ENCODE measurements at regions not wholly inside any gene's neighbourhood (a gene's known extent, or its start where the extent isn't known, plus 50 kb on each side); places are given as distances from the start of the nearest gene placed in this dataset.

DNA sequence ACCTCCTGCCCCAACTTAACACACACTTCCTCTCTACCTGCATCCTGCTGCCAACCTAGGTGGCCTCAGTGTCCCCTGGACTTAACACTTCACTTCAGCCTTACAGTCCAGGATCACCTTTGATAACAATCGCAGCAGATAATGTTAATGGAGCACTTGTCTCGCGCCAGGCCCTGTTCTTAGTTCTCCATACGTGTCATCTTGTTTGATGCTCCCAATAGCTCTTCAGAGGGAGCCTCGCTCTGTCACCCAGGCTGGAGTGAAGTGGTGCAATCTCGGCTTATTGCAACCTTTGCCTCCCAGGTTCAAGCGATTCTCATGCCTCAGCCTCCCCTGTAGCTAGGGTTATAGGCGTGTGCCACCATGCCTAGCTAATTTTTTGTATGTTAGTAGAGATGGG is 62.7 kb upstream of the SHB start:
- no peaks in the 10 kb centered on the region for H4K20me1 ChIP-seq (ENCODE audit: control insufficient read depth, insufficient read depth, insufficient read length)
- H2BK20ac ChIP-seq (ENCODE audit: low read depth, low read length, poor library complexity, severe bottlenecking) = no peak overlapping the region
- no peak overlapping the region for H3K9ac ChIP-seq (ENCODE audit: extremely low read depth, insufficient read length, low read length)
- H3K9me3 ChIP-seq (ENCODE audit: control insufficient read depth, low read depth, low read length) = no peaks in the 10 kb centered on the region
- no peak overlapping the region for H2BK15ac ChIP-seq (ENCODE audit: low read depth, low read length)
- TF ChIP-seq, protein P1, sequence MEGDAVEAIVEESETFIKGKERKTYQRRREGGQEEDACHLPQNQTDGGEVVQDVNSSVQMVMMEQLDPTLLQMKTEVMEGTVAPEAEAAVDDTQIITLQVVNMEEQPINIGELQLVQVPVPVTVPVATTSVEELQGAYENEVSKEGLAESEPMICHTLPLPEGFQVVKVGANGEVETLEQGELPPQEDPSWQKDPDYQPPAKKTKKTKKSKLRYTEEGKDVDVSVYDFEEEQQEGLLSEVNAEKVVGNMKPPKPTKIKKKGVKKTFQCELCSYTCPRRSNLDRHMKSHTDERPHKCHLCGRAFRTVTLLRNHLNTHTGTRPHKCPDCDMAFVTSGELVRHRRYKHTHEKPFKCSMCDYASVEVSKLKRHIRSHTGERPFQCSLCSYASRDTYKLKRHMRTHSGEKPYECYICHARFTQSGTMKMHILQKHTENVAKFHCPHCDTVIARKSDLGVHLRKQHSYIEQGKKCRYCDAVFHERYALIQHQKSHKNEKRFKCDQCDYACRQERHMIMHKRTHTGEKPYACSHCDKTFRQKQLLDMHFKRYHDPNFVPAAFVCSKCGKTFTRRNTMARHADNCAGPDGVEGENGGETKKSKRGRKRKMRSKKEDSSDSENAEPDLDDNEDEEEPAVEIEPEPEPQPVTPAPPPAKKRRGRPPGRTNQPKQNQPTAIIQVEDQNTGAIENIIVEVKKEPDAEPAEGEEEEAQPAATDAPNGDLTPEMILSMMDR (conservative IDR thresholded peaks at IDR 0.05) = no peak
- Mint-ChIP-seq H3K27ac (no peak overlapping the region), H3K9me3 (no peaks in the 10 kb centered on the region), H3K4me3 (no peak overlapping the region), H3K27me3 (ENCODE audit: low read depth) (peaks cover 44% of the 10 kb centered on the region), H3K36me3 (ENCODE audit: insufficient read depth in 1 of 3, low read depth in 3 of 3) (no peaks in the 10 kb centered on the region), H3K4me1 (peaks cover 9 to 12% of the 10 kb centered on the region in 2 experiments)
- H3K27me3 ChIP-seq (ENCODE audit: insufficient read depth, low read length) = no peaks in the 10 kb centered on the region; the same call in 1 of the 2 replicates
- DNase-seq = no peak
- H3K4me2 ChIP-seq (ENCODE audit: insufficient read depth, insufficient read length, low read length) = no peak overlapping the region
- no peak overlapping the region for H3K4ac ChIP-seq (ENCODE audit: low read depth, low read length)
- H2BK12ac ChIP-seq (ENCODE audit: insufficient read length, low read depth, low read length) = no peak overlapping the region
- no CpG with 5 or more reads among the region's 8 CpGs for WGBS (ENCODE audit: extremely low coverage, insufficient read length, low lambda C conversion rate)
- no peak overlapping the region for H3K56ac ChIP-seq (ENCODE audit: insufficient read length, low read depth, low read length)
- H3K14ac ChIP-seq (ENCODE audit: insufficient read depth, low read length) = no peak overlapping the region
- H3K18ac ChIP-seq (ENCODE audit: insufficient read length, low read depth, low read length) = no peak overlapping the region
- H2AFZ ChIP-seq (ENCODE audit: low read length) = no peak overlapping the region
- no peaks in the 10 kb centered on the region for H3K79me1 ChIP-seq (ENCODE audit: insufficient read depth, low read depth, low read length, poor library complexity, severe bottlenecking)
- peaks cover 3% of the 10 kb centered on the region for H3K23me2 ChIP-seq (ENCODE audit: insufficient read length, low read depth, low read length, poor library complexity, severe bottlenecking)
- no peak overlapping the region for H4K91ac ChIP-seq (ENCODE audit: insufficient read length, low read depth, low read length)
- H3K4me1 ChIP-seq (ENCODE audit: insufficient read depth, low read length) = no peaks in the 10 kb centered on the region
- H4K8ac ChIP-seq (replicated peaks; ENCODE audit: insufficient read length, low read depth, low read length) = no peak overlapping the region
- no peak overlapping the region for H3T11ph ChIP-seq (ENCODE audit: low read length)
- no peak overlapping the region for H2BK5ac ChIP-seq (ENCODE audit: insufficient read length, low read length)
- no peak overlapping the region for H3K23ac ChIP-seq (ENCODE audit: insufficient read length, low read depth, low read length)
- H2BK120ac ChIP-seq (ENCODE audit: low read depth, low read length, poor library complexity, severe bottlenecking) = no peak overlapping the region
- no peak overlapping the region for H2AK5ac ChIP-seq (ENCODE audit: insufficient read length, low read length)
- no peaks in the 10 kb centered on the region for H3K79me2 ChIP-seq (ENCODE audit: insufficient read depth, low read length)
- no peak overlapping the region for H3K27ac ChIP-seq (ENCODE audit: insufficient read length, low read depth, low read length)
- H4K5ac ChIP-seq (ENCODE audit: insufficient read length, low read depth, low read length) = no peak overlapping the region

Measured in H9 (cell line).